ENCODE measurements at regions not wholly inside any gene's neighbourhood (a gene's known extent, or its start where the extent isn't known, plus 50 kb on each side); places are given as distances from the start of the nearest gene placed in this dataset.

- TF ChIP-seq CTCF (conservative IDR thresholded peaks at IDR 0.05; ENCODE audit: low read length) (no peak), EZH2phosphoT487 (IDR thresholded peaks at IDR 0.05; ENCODE audit: borderline replicate concordance, low read depth, low read length) (no peak)
Observed at GRCh38 chr3:76834657-76835056, 205.2 kb upstream of the ROBO2 start.
